ENCODE measurements at regions not wholly inside any gene's neighbourhood (a gene's known extent, or its start where the extent isn't known, plus 50 kb on each side); places are given as distances from the start of the nearest gene placed in this dataset.

GRCh38 chr13:112134391-112135075 lies 67.6 kb downstream of the SOX1 start:
- H3K4me3 ChIP-seq (ENCODE audit: insufficient read depth, low read depth, low read length): no peak overlapping the region
- H3K9me3 ChIP-seq (ENCODE audit: control insufficient read depth, low read length): no peaks in the 10 kb centered on the region
- 93 to 95% methylated on average over 17 of the region's 17 CpGs for WGBS, 2 experiments

GRCh38 chr13:112136095-112136494 lies 69.1 kb downstream of the SOX1 start:
- Histone ChIP-seq H3K27me3 (ENCODE audit: control insufficient read depth, insufficient read depth, low read length, poor library complexity, severe bottlenecking) (no peaks in the 10 kb centered on the region), H3K36me3 (ENCODE audit: control insufficient read depth, insufficient read depth, low read length) (no peaks in the 10 kb centered on the region), H3K4me3 (ENCODE audit: insufficient read depth, low read depth, low read length) (no peak overlapping the region), H3K9me3 (ENCODE audit: control insufficient read depth, low read length) (no peaks in the 10 kb centered on the region), H3K27ac (ENCODE audit: insufficient read depth, low read depth, low read length, poor library complexity, severe bottlenecking) (no peak overlapping the region), H3K4me1 (ENCODE audit: control insufficient read depth, insufficient read depth, low read length) (peaks cover 6% of the 10 kb centered on the region)
- 93 to 94% methylated on average over 7 of the region's 7 CpGs for WGBS, 2 experiments

More at GRCh38 chr13:112134391-112135075, 67.6 kb downstream of the SOX1 start:
- Histone ChIP-seq H3K36me3 (ENCODE audit: control insufficient read depth, insufficient read depth, low read length) (no peaks in the 10 kb centered on the region), H3K27ac (ENCODE audit: insufficient read depth, low read depth, low read length, poor library complexity, severe bottlenecking) (no peak overlapping the region), H3K4me1 (ENCODE audit: control insufficient read depth, insufficient read depth, low read length) (peaks cover 6% of the 10 kb centered on the region), H3K27me3 (ENCODE audit: control insufficient read depth, insufficient read depth, low read length, poor library complexity, severe bottlenecking) (no peaks in the 10 kb centered on the region)

- H3K27ac ChIP-seq (ENCODE audit: insufficient read depth, low read depth, low read length, poor library complexity, severe bottlenecking): no peak overlapping the region
- no peaks in the 10 kb centered on the region for H3K36me3 ChIP-seq (ENCODE audit: control insufficient read depth, insufficient read depth, low read length)
- peaks cover 6% of the 10 kb centered on the region for H3K4me1 ChIP-seq (ENCODE audit: control insufficient read depth, insufficient read depth, low read length)
- WGBS, 2 experiments: 91 to 94% methylated on average over 5 to 6 of the region's 6 CpGs
- H3K9me3 ChIP-seq (ENCODE audit: control insufficient read depth, low read length): no peaks in the 10 kb centered on the region
- no peak overlapping the region for H3K4me3 ChIP-seq (ENCODE audit: insufficient read depth, low read depth, low read length)
- H3K27me3 ChIP-seq (ENCODE audit: control insufficient read depth, insufficient read depth, low read length, poor library complexity, severe bottlenecking): no peaks in the 10 kb centered on the region
Measured at GRCh38 chr13:112137144-112137543, 70.2 kb downstream of the SOX1 start.

- Histone ChIP-seq H3K9me3 (ENCODE audit: control insufficient read depth, low read length) (no peaks in the 10 kb centered on the region), H3K36me3 (ENCODE audit: control insufficient read depth, insufficient read depth, low read length) (no peaks in the 10 kb centered on the region), H3K4me1 (ENCODE audit: control insufficient read depth, insufficient read depth, low read length) (peaks cover 6% of the 10 kb centered on the region), H3K27me3 (ENCODE audit: control insufficient read depth, insufficient read depth, low read length, poor library complexity, severe bottlenecking) (no peaks in the 10 kb centered on the region), H3K4me3 (ENCODE audit: insufficient read depth, low read depth, low read length) (no peak overlapping the region), H3K27ac (ENCODE audit: insufficient read depth, low read depth, low read length, poor library complexity, severe bottlenecking) (no peak overlapping the region)
- WGBS, 2 experiments: 84 to 93% methylated on average over 7 of the region's 7 CpGs
Measured at GRCh38 chr13:112140366-112140765, 73.4 kb downstream of the SOX1 start.

GRCh38 chr13:112141643-112142400 lies 74.9 kb downstream of the SOX1 start:
- peaks cover 6% of the 10 kb centered on the region for H3K4me1 ChIP-seq (ENCODE audit: control insufficient read depth, insufficient read depth, low read length)
- H3K9me3 ChIP-seq (ENCODE audit: control insufficient read depth, low read length): no peaks in the 10 kb centered on the region
- no peaks in the 10 kb centered on the region for H3K27me3 ChIP-seq (ENCODE audit: control insufficient read depth, insufficient read depth, low read length, poor library complexity, severe bottlenecking)
- H3K36me3 ChIP-seq (ENCODE audit: control insufficient read depth, insufficient read depth, low read length): no peaks in the 10 kb centered on the region
- H3K4me3 ChIP-seq (ENCODE audit: insufficient read depth, low read depth, low read length): no peak overlapping the region
- 92 to 94% methylated on average over 11 of the region's 11 CpGs for WGBS, 2 experiments
- no peak overlapping the region for H3K27ac ChIP-seq (ENCODE audit: insufficient read depth, low read depth, low read length, poor library complexity, severe bottlenecking)

GRCh38 chr13:112142401-112142930 lies 75.5 kb downstream of the SOX1 start:
- H3K27me3 ChIP-seq (ENCODE audit: control insufficient read depth, insufficient read depth, low read length, poor library complexity, severe bottlenecking): no peaks in the 10 kb centered on the region
- no peak overlapping the region for H3K4me3 ChIP-seq (ENCODE audit: insufficient read depth, low read depth, low read length)
- no peak overlapping the region for H3K27ac ChIP-seq (ENCODE audit: insufficient read depth, low read depth, low read length, poor library complexity, severe bottlenecking)
- 92 to 94% methylated on average over 13 of the region's 13 CpGs for WGBS, 2 experiments
- no peaks in the 10 kb centered on the region for H3K9me3 ChIP-seq (ENCODE audit: control insufficient read depth, low read length)
- H3K4me1 ChIP-seq (ENCODE audit: control insufficient read depth, insufficient read depth, low read length): peaks cover 6% of the 10 kb centered on the region
- H3K36me3 ChIP-seq (ENCODE audit: control insufficient read depth, insufficient read depth, low read length): no peaks in the 10 kb centered on the region

- H3K4me1 ChIP-seq (ENCODE audit: control insufficient read depth, insufficient read depth, low read length): peaks cover 3% of the 10 kb centered on the region
- WGBS, 2 experiments: 94 to 96% methylated on average over 15 of the region's 15 CpGs
- H3K27ac ChIP-seq (ENCODE audit: insufficient read depth, low read depth, low read length, poor library complexity, severe bottlenecking): no peak overlapping the region
- H3K4me3 ChIP-seq (ENCODE audit: insufficient read depth, low read depth, low read length): no peak overlapping the region
- no peaks in the 10 kb centered on the region for H3K36me3 ChIP-seq (ENCODE audit: control insufficient read depth, insufficient read depth, low read length)
- no peaks in the 10 kb centered on the region for H3K27me3 ChIP-seq (ENCODE audit: control insufficient read depth, insufficient read depth, low read length, poor library complexity, severe bottlenecking)
- no peaks in the 10 kb centered on the region for H3K9me3 ChIP-seq (ENCODE audit: control insufficient read depth, low read length)
Measured at GRCh38 chr13:112143046-112143752, 76.2 kb downstream of the SOX1 start.

- Histone ChIP-seq H3K9me3 (ENCODE audit: control insufficient read depth, low read length) (no peaks in the 10 kb centered on the region), H3K27me3 (ENCODE audit: control insufficient read depth, insufficient read depth, low read length, poor library complexity, severe bottlenecking) (no peaks in the 10 kb centered on the region), H3K4me3 (ENCODE audit: insufficient read depth, low read depth, low read length) (no peak overlapping the region), H3K27ac (ENCODE audit: insufficient read depth, low read depth, low read length, poor library complexity, severe bottlenecking) (no peak overlapping the region), H3K36me3 (ENCODE audit: control insufficient read depth, insufficient read depth, low read length) (no peaks in the 10 kb centered on the region), H3K4me1 (ENCODE audit: control insufficient read depth, insufficient read depth, low read length) (no peaks in the 10 kb centered on the region)
- 90 to 94% methylated on average over 16 of the region's 16 CpGs for WGBS, 2 experiments
Measured at GRCh38 chr13:112143753-112144615, 77.0 kb downstream of the SOX1 start.

GRCh38 chr13:112144616-112145550 lies 77.9 kb downstream of the SOX1 start:
- WGBS, 2 experiments: 88 to 89% methylated on average over 15 of the region's 15 CpGs
- Histone ChIP-seq H3K27ac (ENCODE audit: insufficient read depth, low read depth, low read length, poor library complexity, severe bottlenecking) (no peak overlapping the region), H3K9me3 (ENCODE audit: control insufficient read depth, low read length) (no peaks in the 10 kb centered on the region), H3K36me3 (ENCODE audit: control insufficient read depth, insufficient read depth, low read length) (no peaks in the 10 kb centered on the region), H3K4me1 (ENCODE audit: control insufficient read depth, insufficient read depth, low read length) (no peaks in the 10 kb centered on the region), H3K4me3 (ENCODE audit: insufficient read depth, low read depth, low read length) (no peak overlapping the region), H3K27me3 (ENCODE audit: control insufficient read depth, insufficient read depth, low read length, poor library complexity, severe bottlenecking) (no peaks in the 10 kb centered on the region)

Measured in ectodermal cell (in vitro differentiated cells).